GM12878 (cell line): ENCODE measurements at regions not wholly inside any gene's neighbourhood (a gene's known extent, or its start where the extent isn't known, plus 50 kb on each side); places are given as distances from the start of the nearest gene placed in this dataset.

Experiments
- CTCF ChIP-seq, 3 experiments: IDR thresholded peaks in 2 of 3; conservative IDR thresholded peaks in 1 of 3; 2 replicates each; pipeline ENCODE4 v1.5.1; 2011; ENCODE audit warnings: low read depth in 3 of 3, low read length in 3 of 3, mild to moderate bottlenecking in 3 of 3, control low read depth in 2 of 3, moderate library complexity in 2 of 3, inconsistent platforms in 1 of 3, mixed read lengths in 1 of 3; ENCODE audit not compliant: control insufficient read depth in 2 of 3, insufficient read depth in 1 of 3; ENCODE audit errors: extremely low read depth in 1 of 3
- FOXM1 ChIP-seq: IDR thresholded peaks from 2 replicates; pipeline ENCODE4 v1.6.1; 2012; ENCODE audit warnings: low read depth, mild to moderate bottlenecking, inconsistent platforms, low read length, moderate library complexity
- JUNB ChIP-seq: IDR thresholded peaks from 2 replicates; pipeline ENCODE4 v1.6.1; 2016; ENCODE audit warnings: antibody characterized with exemption, mild to moderate bottlenecking
- NBN ChIP-seq: fragments of 450-650 bp; IDR thresholded peaks from 2 replicates; pipeline ENCODE4 v1.6.1; 2016
- POLR2AphosphoS5 ChIP-seq: IDR thresholded peaks from 2 replicates; pipeline ENCODE4 v1.6.1; 2011; ENCODE audit warnings: mild to moderate bottlenecking, low read length, inconsistent platforms
- SIN3A ChIP-seq: IDR thresholded peaks from 2 replicates; pipeline ENCODE4 v1.6.1; 2012; ENCODE audit warnings: low read depth, low read length, improper control_type of control experiment
- SUPT20H ChIP-seq: IDR thresholded peaks from 2 replicates; pipeline ENCODE4 v1.6.1; 2011; ENCODE audit warnings: low read depth, mild to moderate bottlenecking, low read length, moderate library complexity, borderline replicate concordance; ENCODE audit not compliant: control insufficient read depth

GRCh38 chr15:29194866-29195265 lies 74.8 kb downstream of the NSMCE3 start:
- TF ChIP-seq SIN3A (no peak), SUPT20H (no peak), CTCF (IDR thresholded peaks at IDR 0.05 in 2 of 3, conservative IDR thresholded peaks at IDR 0.05 in 1 of 3; ENCODE audit: control insufficient read depth in 2 of 3, extremely low read depth in 1 of 3, insufficient read depth in 1 of 3, low read depth in 3 of 3, low read length in 3 of 3) (no peak), FOXM1 (no peak), POLR2AphosphoS5 (no peak), NBN (no peak), JUNB (no peak)
